Stimulated activated memory B cell treated with anti-CD40 and anti-IgM and Interleukin-4, amounts not matched to agents 10 μg/mL and 1 μg/mL and 100 μg/mL, for 72 hours (primary cell): ENCODE measurements at regions not wholly inside any gene's neighbourhood (a gene's known extent, or its start where the extent isn't known, plus 50 kb on each side); places are given as distances from the start of the nearest gene placed in this dataset.
"Not testable (repeated sequence)": the region's sequence is repeated elsewhere in the genome, so short reads cannot be mapped to it uniquely, and the experiment has no call there.

Source experiments
- ATAC-seq: fragments of 150-1000 bp; cut with Tn5 transposase; 2 replicates; pipeline ENCODE4 v1.10.0; 2021
- H3K27ac Mint-ChIP-seq: one replicate; pipeline ENCODE4 v1.8.0; 2022; ENCODE audit warnings: mild to moderate bottlenecking, mixed read lengths
- H3K27me3 Mint-ChIP-seq: one replicate; pipeline ENCODE4 v1.8.0; 2022; ENCODE audit warnings: mixed read lengths
- H3K36me3 Mint-ChIP-seq: one replicate; pipeline ENCODE4 v1.8.0; 2022; ENCODE audit warnings: mixed read lengths
- H3K4me1 Mint-ChIP-seq: one replicate; pipeline ENCODE4 v1.8.0; 2022; ENCODE audit warnings: mixed read lengths
- H3K4me3 Mint-ChIP-seq: one replicate; pipeline ENCODE4 v1.8.0; 2022; ENCODE audit warnings: mild to moderate bottlenecking, moderate library complexity, mixed read lengths
- H3K9me3 Mint-ChIP-seq: one replicate; pipeline ENCODE4 v1.8.0; 2022; ENCODE audit warnings: mixed read lengths

GRCh38 chr1:148372051-148372726 is 110.9 kb downstream of the PPIAL4G start:
- H3K9me3 Mint-ChIP-seq, H3K27me3 Mint-ChIP-seq, H3K4me3 Mint-ChIP-seq, H3K36me3 Mint-ChIP-seq: not testable (repeated sequence)
- peaks cover 27% of the 10 kb centered on the region for H3K4me1 Mint-ChIP-seq
- peak overlapping the region; percentile 57 for H3K27ac Mint-ChIP-seq
- peak; percentile 24 for ATAC-seq

- H3K9me3 Mint-ChIP-seq, H3K4me3 Mint-ChIP-seq, H3K27me3 Mint-ChIP-seq, H3K36me3 Mint-ChIP-seq: not testable (repeated sequence)
- ATAC-seq = peak; percentile 87
- peaks cover 27% of the 10 kb centered on the region for H3K4me1 Mint-ChIP-seq
- peak overlapping the region; percentile 57 for H3K27ac Mint-ChIP-seq
Measured at GRCh38 chr1:148371551-148371994, 111.5 kb downstream of the PPIAL4G start.

- H3K27me3 Mint-ChIP-seq, H3K36me3 Mint-ChIP-seq, H3K9me3 Mint-ChIP-seq, ATAC-seq, H3K4me3 Mint-ChIP-seq, H3K27ac Mint-ChIP-seq: not testable (repeated sequence)
- peaks cover 27% of the 10 kb centered on the region for H3K4me1 Mint-ChIP-seq
Measured at GRCh38 chr1:148370661-148371060, 112.4 kb downstream of the PPIAL4G start.

- Mint-ChIP-seq H3K4me1 (peaks cover 28% of the 10 kb centered on the region), H3K27me3 (peaks cover 13% of the 10 kb centered on the region), H3K36me3 (no peaks in the 10 kb centered on the region), H3K27ac (no peak overlapping the region), H3K4me3 (no peak overlapping the region), H3K9me3 (no peaks in the 10 kb centered on the region)
- ATAC-seq = no peak
Measured at GRCh38 chr1:148367596-148367995, 115.5 kb downstream of the PPIAL4G start.

GRCh38 chr1:148366136-148366753 is 116.9 kb downstream of the PPIAL4G start:
- H3K4me3 Mint-ChIP-seq, H3K9me3 Mint-ChIP-seq, H3K27ac Mint-ChIP-seq, ATAC-seq, H3K36me3 Mint-ChIP-seq: not testable (repeated sequence)
- Mint-ChIP-seq H3K4me1 (peaks cover 33% of the 10 kb centered on the region), H3K27me3 (peaks cover 26% of the 10 kb centered on the region)

- not testable (repeated sequence) for H3K4me3 Mint-ChIP-seq
Measured at GRCh38 chr1:148365151-148365550, 118.0 kb downstream of the PPIAL4G start.

GRCh38 chr1:148363979-148364378 is 119.1 kb downstream of the PPIAL4G start:
- ATAC-seq, H3K36me3 Mint-ChIP-seq, H3K9me3 Mint-ChIP-seq, H3K4me3 Mint-ChIP-seq, H3K27ac Mint-ChIP-seq: not testable (repeated sequence)
- H3K4me1 Mint-ChIP-seq = peaks cover 26% of the 10 kb centered on the region
- peaks cover 41% of the 10 kb centered on the region for H3K27me3 Mint-ChIP-seq

More at GRCh38 chr1:148365151-148365550, 118.0 kb downstream of the PPIAL4G start:
- not testable (repeated sequence) for H3K36me3 Mint-ChIP-seq, H3K9me3 Mint-ChIP-seq, H3K27ac Mint-ChIP-seq, ATAC-seq
- Mint-ChIP-seq H3K4me1 (peaks cover 26% of the 10 kb centered on the region), H3K27me3 (peaks cover 35% of the 10 kb centered on the region)

- Mint-ChIP-seq H3K27ac (no peak overlapping the region), H3K4me3 (no peak overlapping the region), H3K4me1 (peaks cover 26% of the 10 kb centered on the region), H3K9me3 (no peaks in the 10 kb centered on the region), H3K36me3 (no peaks in the 10 kb centered on the region), H3K27me3 (peaks cover 45% of the 10 kb centered on the region)
- ATAC-seq = no peak
Measured at GRCh38 chr1:148363439-148363810, 119.7 kb downstream of the PPIAL4G start.

- peak overlapping the region; percentile 41 for H3K4me3 Mint-ChIP-seq
- H3K4me1 Mint-ChIP-seq = peaks cover 26% of the 10 kb centered on the region
- no peak for ATAC-seq
- H3K36me3 Mint-ChIP-seq = no peaks in the 10 kb centered on the region
- no peaks in the 10 kb centered on the region for H3K9me3 Mint-ChIP-seq
- peaks cover 51% of the 10 kb centered on the region for H3K27me3 Mint-ChIP-seq
- H3K27ac Mint-ChIP-seq = peak overlapping the region; percentile 19
Measured at GRCh38 chr1:148362626-148363438, 120.3 kb downstream of the PPIAL4G start.

GRCh38 chr1:148362216-148362611 is 120.9 kb downstream of the PPIAL4G start:
- peaks cover 57% of the 10 kb centered on the region for H3K27me3 Mint-ChIP-seq
- peak overlapping the region; percentile 47 for H3K4me3 Mint-ChIP-seq
- peak overlapping the region; percentile 19 for H3K27ac Mint-ChIP-seq
- no peaks in the 10 kb centered on the region for H3K36me3 Mint-ChIP-seq
- H3K9me3 Mint-ChIP-seq = no peaks in the 10 kb centered on the region
- peaks cover 26% of the 10 kb centered on the region for H3K4me1 Mint-ChIP-seq
- ATAC-seq = peak; percentile 39

- Mint-ChIP-seq H3K27ac (peak overlapping the region; percentile 19), H3K4me1 (peaks cover 26% of the 10 kb centered on the region), H3K4me3 (peak overlapping the region; percentile 77), H3K27me3 (peaks cover 63% of the 10 kb centered on the region)
- H3K36me3 Mint-ChIP-seq, H3K9me3 Mint-ChIP-seq, ATAC-seq: not testable (repeated sequence)
Measured at GRCh38 chr1:148361427-148362215, 121.5 kb downstream of the PPIAL4G start.

GRCh38 chr1:148357037-148357436 is 126.1 kb downstream of the PPIAL4G start:
- Mint-ChIP-seq H3K27ac (no peak overlapping the region), H3K27me3 (peaks cover 90% of the 10 kb centered on the region), H3K4me1 (peaks cover 16% of the 10 kb centered on the region), H3K4me3 (no peak overlapping the region), H3K36me3 (no peaks in the 10 kb centered on the region), H3K9me3 (no peaks in the 10 kb centered on the region)
- no peak for ATAC-seq

- peaks cover 6% of the 10 kb centered on the region for H3K4me1 Mint-ChIP-seq
- no peak overlapping the region for H3K4me3 Mint-ChIP-seq
- H3K9me3 Mint-ChIP-seq = no peaks in the 10 kb centered on the region
- H3K36me3 Mint-ChIP-seq = no peaks in the 10 kb centered on the region
- no peak for ATAC-seq
- peaks cover 90% of the 10 kb centered on the region for H3K27me3 Mint-ChIP-seq
- H3K27ac Mint-ChIP-seq = no peak overlapping the region
Measured at GRCh38 chr1:148355976-148356375, 127.1 kb downstream of the PPIAL4G start.

- Mint-ChIP-seq H3K36me3 (no peaks in the 10 kb centered on the region), H3K4me1 (peaks cover 6% of the 10 kb centered on the region), H3K9me3 (no peaks in the 10 kb centered on the region), H3K27ac (no peak overlapping the region), H3K27me3 (peaks cover 92% of the 10 kb centered on the region), H3K4me3 (no peak overlapping the region)
- ATAC-seq = no peak
Measured at GRCh38 chr1:148354913-148355308, 128.2 kb downstream of the PPIAL4G start.
